Epithelial cell of esophagus (primary cell): ENCODE measurements at regions not wholly inside any gene's neighbourhood (a gene's known extent, or its start where the extent isn't known, plus 50 kb on each side); places are given as distances from the start of the nearest gene placed in this dataset.
"Not testable (repeated sequence)": the region's sequence is repeated elsewhere in the genome, so short reads cannot be mapped to it uniquely, and the experiment has no call there.

Source experiments
- DNase-seq: peaks from one replicate; pipeline ENCODE4 v3.0.0; 2010; ENCODE audit warnings: low read depth
- H3K4me3 ChIP-seq: 2 replicates; pipeline ENCODE4 v1.5.1; 2011; ENCODE audit warnings: mild to moderate bottlenecking, low read length, control low read depth
- TF ChIP-seq, protein P1 (sequence below): IDR thresholded peaks from 2 replicates; pipeline ENCODE4 v1.5.1; 2011; ENCODE audit warnings: low read depth, mild to moderate bottlenecking, low read length, control low read depth, inconsistent platforms; ENCODE audit not compliant: insufficient read depth; ENCODE audit errors: missing control alignments

DNA sequence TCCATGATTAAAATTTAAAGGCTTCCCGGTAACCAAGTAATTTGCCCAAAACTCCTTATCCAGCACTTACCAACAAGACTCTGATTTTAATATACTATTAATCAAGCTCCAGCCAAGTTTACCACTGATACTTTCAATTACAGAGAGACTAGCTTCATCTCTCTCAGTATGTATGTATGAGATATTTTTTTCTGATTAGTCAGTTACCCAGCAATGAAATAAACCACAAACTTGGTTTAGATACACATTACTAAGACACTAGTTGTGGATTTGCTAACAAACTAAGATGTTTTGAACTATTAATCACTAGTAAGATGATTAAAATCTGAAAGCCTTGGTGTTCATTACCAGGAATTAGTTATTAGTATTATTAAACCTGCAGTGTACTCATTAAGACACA is 1272.2 kb upstream of the ACVR2A start:
- TF ChIP-seq, protein P1, sequence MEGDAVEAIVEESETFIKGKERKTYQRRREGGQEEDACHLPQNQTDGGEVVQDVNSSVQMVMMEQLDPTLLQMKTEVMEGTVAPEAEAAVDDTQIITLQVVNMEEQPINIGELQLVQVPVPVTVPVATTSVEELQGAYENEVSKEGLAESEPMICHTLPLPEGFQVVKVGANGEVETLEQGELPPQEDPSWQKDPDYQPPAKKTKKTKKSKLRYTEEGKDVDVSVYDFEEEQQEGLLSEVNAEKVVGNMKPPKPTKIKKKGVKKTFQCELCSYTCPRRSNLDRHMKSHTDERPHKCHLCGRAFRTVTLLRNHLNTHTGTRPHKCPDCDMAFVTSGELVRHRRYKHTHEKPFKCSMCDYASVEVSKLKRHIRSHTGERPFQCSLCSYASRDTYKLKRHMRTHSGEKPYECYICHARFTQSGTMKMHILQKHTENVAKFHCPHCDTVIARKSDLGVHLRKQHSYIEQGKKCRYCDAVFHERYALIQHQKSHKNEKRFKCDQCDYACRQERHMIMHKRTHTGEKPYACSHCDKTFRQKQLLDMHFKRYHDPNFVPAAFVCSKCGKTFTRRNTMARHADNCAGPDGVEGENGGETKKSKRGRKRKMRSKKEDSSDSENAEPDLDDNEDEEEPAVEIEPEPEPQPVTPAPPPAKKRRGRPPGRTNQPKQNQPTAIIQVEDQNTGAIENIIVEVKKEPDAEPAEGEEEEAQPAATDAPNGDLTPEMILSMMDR: no peak
- peak; percentile 50 for DNase-seq
- no peak overlapping the region for H3K4me3 ChIP-seq

DNA sequence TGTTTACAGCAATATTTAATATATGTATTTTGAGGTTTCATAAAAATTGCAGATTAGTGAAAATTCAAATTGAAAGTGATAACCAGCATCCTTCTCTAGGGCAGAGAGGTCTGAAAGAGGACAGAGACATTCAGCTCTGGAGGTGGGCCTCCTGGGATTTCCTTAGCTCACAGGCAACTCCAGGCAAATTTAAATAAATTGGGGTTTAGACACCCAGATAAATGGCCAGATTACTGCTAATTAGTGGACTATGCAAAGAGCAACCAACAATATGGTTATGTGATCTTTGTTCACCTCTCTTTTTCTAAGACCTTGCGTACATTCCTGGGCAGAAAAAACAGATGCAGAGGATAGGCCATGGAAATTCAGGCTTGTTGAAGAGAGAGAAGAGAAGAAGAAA is 1282.8 kb upstream of the ACVR2A start:
- H3K4me3 ChIP-seq: no peak overlapping the region
- TF ChIP-seq, protein P1: no peak
- no peak for DNase-seq

DNA sequence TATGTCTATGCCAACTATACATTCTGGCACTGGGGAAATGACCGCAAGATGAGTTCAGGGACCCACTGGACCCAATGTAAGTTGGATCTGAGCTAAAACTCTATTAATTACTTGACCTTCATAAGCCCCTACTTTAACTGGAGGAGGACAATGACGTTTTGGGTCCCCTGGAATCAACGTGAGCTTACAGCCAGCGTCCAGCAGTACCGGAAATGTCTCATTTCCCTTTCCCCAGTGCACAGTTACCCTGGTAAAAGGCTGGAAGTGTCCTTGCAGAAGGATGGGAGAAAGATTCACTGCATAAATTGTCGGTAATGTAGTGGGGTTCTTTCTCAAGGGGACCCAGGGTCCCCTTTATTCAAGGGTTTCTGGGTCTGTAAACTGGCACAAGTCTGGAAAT is 1297.6 kb upstream of the ACVR2A start:
- no peak for DNase-seq
- TF ChIP-seq, protein P1: no peak
- no peak overlapping the region for H3K4me3 ChIP-seq

- no peak overlapping the region for H3K4me3 ChIP-seq
- TF ChIP-seq, protein P1: no peak
- DNase-seq: no peak
Observed at GRCh38 chr2:146544701-146545100, 1300.1 kb upstream of the ACVR2A start.

GRCh38 chr2:146541896-146542295 is 1302.9 kb upstream of the ACVR2A start:
- TF ChIP-seq, protein P1: no peak
- no peak for DNase-seq
- no peak overlapping the region for H3K4me3 ChIP-seq

DNA sequence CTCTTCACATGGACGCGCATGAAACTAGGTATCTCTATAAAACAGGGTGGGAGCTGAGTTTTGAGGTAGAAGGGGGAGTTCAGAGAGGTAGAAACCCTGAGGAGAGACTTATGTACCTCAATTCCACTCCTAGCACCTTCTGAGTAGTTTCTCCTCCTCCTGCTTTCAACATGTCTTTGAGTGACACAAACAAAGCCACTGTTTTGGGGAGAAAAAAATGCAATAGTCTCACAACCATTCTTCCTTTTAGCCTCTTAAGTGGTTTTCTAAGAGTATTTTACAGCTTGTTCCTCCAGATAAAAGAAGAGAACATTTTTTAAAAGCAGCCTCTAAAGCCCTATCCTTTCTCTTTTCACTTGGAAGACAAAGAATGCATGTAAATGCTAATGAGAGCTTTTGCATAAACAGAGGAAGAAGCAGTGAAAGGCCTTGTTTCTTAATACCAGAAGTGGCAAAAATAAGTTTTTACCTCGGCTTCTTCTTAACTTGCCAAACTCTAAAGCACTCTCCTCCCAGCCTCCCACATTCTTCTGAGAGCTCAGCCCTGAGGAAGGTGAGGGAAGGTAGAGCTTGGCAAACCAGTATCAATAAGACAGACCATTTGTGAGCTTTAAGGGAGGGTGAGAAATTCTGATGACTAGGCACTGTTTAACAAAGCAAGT is 1304.4 kb upstream of the ACVR2A start:
- TF ChIP-seq, protein P1: no peak
- no peak for DNase-seq
- no peak overlapping the region for H3K4me3 ChIP-seq

- not testable (repeated sequence) for DNase-seq, H3K4me3 ChIP-seq
Observed at GRCh38 chr2:146539739-146540138, 1305.1 kb upstream of the ACVR2A start.
